HEK293 (cell line): ENCODE measurements at regions not wholly inside any gene's neighbourhood (a gene's known extent, or its start where the extent isn't known, plus 50 kb on each side); places are given as distances from the start of the nearest gene placed in this dataset.
"Not testable (repeated sequence)": the region's sequence is repeated elsewhere in the genome, so short reads cannot be mapped to it uniquely, and the experiment has no call there.

Experiments
- CTCF ChIA-PET: fragments of 350-600 bp; formaldehyde crosslinking; extraction: SDS; loops from one replicate; lab custom pipeline; 2021; ENCODE audit warnings: antibody characterized with exemption; lab: Yijun Ruan, JAX
- POLR2A ChIA-PET: fragments of 300-600 bp; formaldehyde crosslinking; extraction: SDS; loops from one replicate; lab custom pipeline; 2020; ENCODE audit warnings: antibody characterized with exemption, inconsistent platforms; lab: Yijun Ruan, JAX
- H3K27ac ChIP-seq: fragments of 200-500 bp; sonication (Bioruptor generic); 2 replicates; pipeline ENCODE4 v1.5.1; 2014; ENCODE audit warnings: low read depth, low read length, control low read depth, inconsistent platforms; ENCODE audit errors: extremely low read depth
- H3K36me3 ChIP-seq, 2 experiments: fragments of 200-500 bp in 1 of 2; sonication (Bioruptor generic) in 1 of 2; 1 replicate in 1 of 2; 2 replicates in 1 of 2; pipeline ENCODE4 v1.5.1; 2014 to 2017; ENCODE audit warnings: inconsistent platforms in 2 of 2, low read length in 2 of 2; ENCODE audit not compliant: control insufficient read depth in 2 of 2, insufficient read depth in 1 of 2
- H3K4me1 ChIP-seq: fragments of 200-500 bp; sonication (Bioruptor generic); 2 replicates; pipeline ENCODE4 v1.5.1; 2014; ENCODE audit warnings: mild to moderate bottlenecking, low read length, inconsistent platforms; ENCODE audit not compliant: control insufficient read depth, insufficient read depth
- H3K4me3 ChIP-seq: 2 replicates; pipeline ENCODE4 v1.5.1; 2011; ENCODE audit warnings: low read depth, mild to moderate bottlenecking, control low read depth, low read length, moderate library complexity
- H3K9me3 ChIP-seq: fragments of 200-500 bp; sonication (Bioruptor generic); 2 replicates; pipeline ENCODE4 v1.5.1; 2014; ENCODE audit warnings: low read depth, low read length, inconsistent platforms; ENCODE audit not compliant: control insufficient read depth, insufficient read depth
- BCL11B ChIP-seq: fragments of 450-650 bp; formaldehyde crosslinking; IDR thresholded peaks from 2 replicates; pipeline ENCODE4 v1.5.1; 2016; ENCODE audit warnings: low read depth, missing biosample characterization, missing genetic modification characterization
- GFI1B ChIP-seq: fragments of 450-650 bp; formaldehyde crosslinking; IDR thresholded peaks from 2 replicates; pipeline ENCODE4 v1.5.1; 2016; ENCODE audit warnings: missing biosample characterization, missing genetic modification characterization
- HOXC10 ChIP-seq: sonication (generic); formaldehyde crosslinking; IDR thresholded peaks from 2 replicates; pipeline ENCODE4 v1.8.1; 2023; ENCODE audit warnings: mild to moderate bottlenecking, missing genetic modification reagents
- SCRT2 ChIP-seq: fragments of 450-650 bp; formaldehyde crosslinking; IDR thresholded peaks from 2 replicates; pipeline ENCODE4 v1.5.1; 2016; ENCODE audit warnings: missing biosample characterization, missing genetic modification characterization
- TRIM28 ChIP-seq: IDR thresholded peaks from 2 replicates; pipeline ENCODE4 v1.6.1; 2011; ENCODE audit warnings: low read length, control low read depth, borderline replicate concordance
- ZNF175 ChIP-seq: fragments of 450-650 bp; formaldehyde crosslinking; IDR thresholded peaks from 2 replicates; pipeline ENCODE4 v1.5.1; 2016; ENCODE audit warnings: missing biosample characterization, missing genetic modification characterization
- ZNF416 ChIP-seq: fragments of 450-650 bp; formaldehyde crosslinking; IDR thresholded peaks from 2 replicates; pipeline ENCODE4 v1.5.1; 2016; ENCODE audit warnings: missing biosample characterization, missing genetic modification characterization
- ZNF473 ChIP-seq: fragments of 450-650 bp; formaldehyde crosslinking; IDR thresholded peaks from 2 replicates; pipeline ENCODE4 v1.5.1; 2017; ENCODE audit warnings: missing biosample characterization, missing genetic modification characterization
- ZNF530 ChIP-seq: fragments of 450-650 bp; formaldehyde crosslinking; IDR thresholded peaks from 2 replicates; pipeline ENCODE4 v1.5.1; 2016; ENCODE audit warnings: low read depth, missing biosample characterization, missing genetic modification characterization
- ZNF560 ChIP-seq: fragments of 450-650 bp; formaldehyde crosslinking; IDR thresholded peaks from 2 replicates; pipeline ENCODE4 v1.5.1; 2017; ENCODE audit warnings: missing biosample characterization, missing genetic modification characterization, borderline replicate concordance
- ZNF561 ChIP-seq: fragments of 450-650 bp; IDR thresholded peaks from 2 replicates; pipeline ENCODE4 v1.5.1; 2018; ENCODE audit warnings: missing biosample characterization, missing genetic modification characterization, borderline replicate concordance
- ZNF664 ChIP-seq: fragments of 450-650 bp; formaldehyde crosslinking; IDR thresholded peaks from 2 replicates; pipeline ENCODE4 v1.5.1; 2016; ENCODE audit warnings: missing biosample characterization, missing genetic modification characterization
- ZNF777 ChIP-seq: fragments of 450-650 bp; formaldehyde crosslinking; IDR thresholded peaks from 2 replicates; pipeline ENCODE4 v1.5.1; 2017; ENCODE audit warnings: missing biosample characterization, missing genetic modification characterization, borderline replicate concordance
- ZNF791 ChIP-seq: fragments of 450-650 bp; formaldehyde crosslinking; IDR thresholded peaks from 2 replicates; pipeline ENCODE4 v1.5.1; 2016; ENCODE audit warnings: missing biosample characterization, missing genetic modification characterization
- ZNF837 ChIP-seq: fragments of 450-650 bp; formaldehyde crosslinking; IDR thresholded peaks from 2 replicates; pipeline ENCODE4 v1.5.1; 2016; ENCODE audit warnings: missing biosample characterization, missing genetic modification characterization
- ZSCAN23 ChIP-seq: fragments of 450-650 bp; formaldehyde crosslinking; IDR thresholded peaks from 2 replicates; pipeline ENCODE4 v1.5.1; 2016; ENCODE audit warnings: missing biosample characterization, missing genetic modification characterization
- TF ChIP-seq, protein P1 (sequence below): fragments of 450-650 bp; formaldehyde crosslinking; IDR thresholded peaks from 2 replicates; pipeline ENCODE4 v1.5.1; 2016; ENCODE audit warnings: missing biosample characterization, missing genetic modification characterization
- TF ChIP-seq, protein P2 (sequence below): fragments of 450-650 bp; IDR thresholded peaks from 2 replicates; pipeline ENCODE4 v1.5.1; 2018; ENCODE audit warnings: missing biosample characterization, missing genetic modification characterization
- TF ChIP-seq, protein P3 (sequence below): fragments of 450-650 bp; formaldehyde crosslinking; conservative IDR thresholded peaks from 2 replicates; pipeline ENCODE4 v1.5.1; 2016; ENCODE audit warnings: low read depth, missing biosample characterization, missing genetic modification characterization
- TF ChIP-seq, protein P4 (sequence below): fragments of 450-650 bp; formaldehyde crosslinking; IDR thresholded peaks from 2 replicates; pipeline ENCODE4 v1.5.1; 2016; ENCODE audit warnings: missing biosample characterization, missing genetic modification characterization

DNA sequence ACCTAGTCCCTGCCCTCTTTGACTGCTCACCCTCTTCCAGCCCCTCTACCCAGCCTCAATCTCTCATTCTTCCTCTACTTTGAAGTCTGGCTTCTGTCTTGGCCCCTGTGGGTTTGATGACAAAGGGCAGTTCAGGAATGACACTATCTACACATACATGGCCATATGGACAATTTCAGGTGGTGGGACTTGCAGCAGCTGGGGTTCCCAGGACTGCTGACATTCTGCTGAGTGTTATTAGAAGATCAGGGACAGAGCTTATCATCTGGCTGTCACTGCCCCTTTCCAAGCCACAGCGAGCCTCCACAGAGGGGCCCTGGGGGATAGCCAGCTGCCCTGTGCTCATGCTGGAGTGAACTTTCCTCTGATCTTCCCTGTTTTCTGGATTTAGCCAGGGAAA lies 97.4 kb upstream of the IPO9 start:
- no peak overlapping the region for H3K4me3 ChIP-seq
- ChIA-PET POLR2A (interaction anchor here (1.4 kb wide), 1 partner anchor 17 kb away, joined by 4 read pairs; no protein-coding TSS in a partner anchor), CTCF (interaction anchor here (2.7 kb wide), 1 partner anchor 22 kb away, joined by 11 read pairs; no protein-coding TSS in a partner anchor)
- H3K27ac ChIP-seq, result no peak overlapping the region
- no peaks in the 10 kb centered on the region for H3K36me3 ChIP-seq
- no peaks in the 10 kb centered on the region for H3K9me3 ChIP-seq
- no peaks in the 10 kb centered on the region for H3K4me1 ChIP-seq
- TF ChIP-seq ZNF791 (tag by site-specific recombination), result no peak
- TF ChIP-seq ZNF837 (tag by site-specific recombination), result no peak
- no peak for TF ChIP-seq ZNF175
- no peak for TF ChIP-seq ZSCAN23 (tag by site-specific recombination)
- no peak for TF ChIP-seq HOXC10 (CRISPR knock-in tag)
- TF ChIP-seq ZNF664 (tag by site-specific recombination), result no peak
- TF ChIP-seq, protein P1, sequence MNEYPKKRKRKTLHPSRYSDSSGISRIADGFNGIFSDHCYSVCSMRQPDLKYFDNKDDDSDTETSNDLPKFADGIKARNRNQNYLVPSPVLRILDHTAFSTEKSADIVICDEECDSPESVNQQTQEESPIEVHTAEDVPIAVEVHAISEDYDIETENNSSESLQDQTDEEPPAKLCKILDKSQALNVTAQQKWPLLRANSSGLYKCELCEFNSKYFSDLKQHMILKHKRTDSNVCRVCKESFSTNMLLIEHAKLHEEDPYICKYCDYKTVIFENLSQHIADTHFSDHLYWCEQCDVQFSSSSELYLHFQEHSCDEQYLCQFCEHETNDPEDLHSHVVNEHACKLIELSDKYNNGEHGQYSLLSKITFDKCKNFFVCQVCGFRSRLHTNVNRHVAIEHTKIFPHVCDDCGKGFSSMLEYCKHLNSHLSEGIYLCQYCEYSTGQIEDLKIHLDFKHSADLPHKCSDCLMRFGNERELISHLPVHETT (tag by site-specific recombination), result no peak

DNA sequence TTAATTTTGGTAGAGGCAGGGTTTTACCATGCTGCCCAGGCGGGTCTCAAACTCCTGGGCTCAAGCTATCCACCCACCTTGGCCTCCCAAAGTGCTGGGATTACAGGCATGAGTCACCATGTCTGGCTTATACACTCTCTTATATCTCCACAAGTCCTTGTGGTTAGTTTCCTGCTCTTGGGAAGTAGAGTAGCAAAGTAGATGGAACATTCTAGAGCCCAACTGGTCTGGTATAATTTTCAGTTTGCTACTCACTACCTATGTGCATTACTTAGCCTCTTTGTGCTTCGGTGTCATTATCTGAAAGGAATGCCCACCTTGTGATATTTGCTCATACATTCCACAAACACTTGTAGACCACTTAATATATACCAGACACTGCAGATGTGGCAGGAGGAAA lies 96.6 kb upstream of the IPO9 start:
- ChIA-PET CTCF (interaction anchor here (2.7 kb wide), 1 partner anchor 23 kb away, joined by 11 read pairs; no protein-coding TSS in a partner anchor), POLR2A (interaction anchor here (1.4 kb wide), 1 partner anchor 18 kb away, joined by 4 read pairs; no protein-coding TSS in a partner anchor)
- H3K4me1 ChIP-seq, result no peaks in the 10 kb centered on the region

DNA sequence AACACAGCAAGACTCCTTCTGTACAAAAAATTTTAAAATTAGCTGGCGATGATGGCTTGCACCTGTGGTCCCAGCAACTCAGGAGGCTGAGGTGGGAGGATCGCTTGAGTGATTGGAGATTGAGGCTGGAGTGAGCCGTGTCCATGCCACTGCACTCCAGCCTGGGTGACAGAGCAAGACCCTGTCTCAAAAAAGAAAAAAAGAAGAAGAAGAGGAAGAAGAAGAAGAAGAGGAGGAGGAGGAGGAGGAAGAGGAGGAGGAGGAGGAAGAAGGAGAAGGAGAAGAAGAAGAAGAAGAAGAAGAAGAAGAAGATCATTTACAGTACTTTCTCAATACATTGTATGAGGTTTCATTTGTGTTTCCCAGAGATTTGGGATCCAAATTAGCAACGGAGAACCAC lies 94.7 kb upstream of the IPO9 start:
- H3K4me3 ChIP-seq, H3K9me3 ChIP-seq, H3K27ac ChIP-seq, POLR2A ChIA-PET, H3K4me1 ChIP-seq, H3K36me3 ChIP-seq: not testable (repeated sequence)
- CTCF ChIA-PET, result interaction anchor here (1.2 kb wide), 1 partner anchor 60 kb away, joined by 3 read pairs; no protein-coding TSS in a partner anchor
- TF ChIP-seq, protein P2, sequence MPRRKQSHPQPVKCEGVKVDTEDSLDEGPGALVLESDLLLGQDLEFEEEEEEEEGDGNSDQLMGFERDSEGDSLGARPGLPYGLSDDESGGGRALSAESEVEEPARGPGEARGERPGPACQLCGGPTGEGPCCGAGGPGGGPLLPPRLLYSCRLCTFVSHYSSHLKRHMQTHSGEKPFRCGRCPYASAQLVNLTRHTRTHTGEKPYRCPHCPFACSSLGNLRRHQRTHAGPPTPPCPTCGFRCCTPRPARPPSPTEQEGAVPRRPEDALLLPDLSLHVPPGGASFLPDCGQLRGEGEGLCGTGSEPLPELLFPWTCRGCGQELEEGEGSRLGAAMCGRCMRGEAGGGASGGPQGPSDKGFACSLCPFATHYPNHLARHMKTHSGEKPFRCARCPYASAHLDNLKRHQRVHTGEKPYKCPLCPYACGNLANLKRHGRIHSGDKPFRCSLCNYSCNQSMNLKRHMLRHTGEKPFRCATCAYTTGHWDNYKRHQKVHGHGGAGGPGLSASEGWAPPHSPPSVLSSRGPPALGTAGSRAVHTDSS, result peak; percentile 95

More for the DNA sequence above, 96.6 kb upstream of the IPO9 start:
- TF ChIP-seq GFI1B (tag by site-specific recombination), result no peak
- peak; percentile 29; the same call in 1 of the 2 replicates for TF ChIP-seq SCRT2 (tag by site-specific recombination)
- Histone ChIP-seq H3K36me3 (no peaks in the 10 kb centered on the region), H3K27ac (no peak overlapping the region), H3K9me3 (no peaks in the 10 kb centered on the region), H3K4me3 (no peak overlapping the region)

DNA sequence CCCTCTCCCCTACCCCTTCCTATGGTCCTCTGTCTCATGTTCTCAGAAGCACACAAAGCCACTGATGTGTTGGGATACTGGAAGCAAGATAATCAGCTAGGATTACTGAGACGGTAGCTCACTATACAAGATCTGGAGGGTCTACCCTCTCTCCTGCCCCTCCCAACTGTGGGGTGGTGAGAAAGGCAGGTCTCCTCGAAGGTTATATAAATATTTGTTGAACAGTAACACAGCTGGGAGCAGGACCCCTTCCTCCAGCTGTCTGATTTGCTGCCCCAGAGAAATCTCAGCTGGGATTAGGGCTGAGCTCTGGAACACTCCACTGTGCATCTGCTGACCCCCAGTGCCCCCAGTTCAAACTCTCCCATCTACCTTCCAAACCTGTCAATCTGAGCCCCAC lies 94.2 kb upstream of the IPO9 start:
- Histone ChIP-seq H3K4me3 (no peak overlapping the region), H3K9me3 (no peaks in the 10 kb centered on the region), H3K4me1 (peaks cover 3% of the 10 kb centered on the region; the same call in 1 of the 2 replicates), H3K27ac (no peak overlapping the region), H3K36me3 (no peaks in the 10 kb centered on the region)
- ChIA-PET CTCF (interaction anchor here (1.2 to 1.7 kb wide), 2 partner anchors 58 to 60 kb away, joined by 3 to 6 read pairs; no protein-coding TSS in a partner anchor), POLR2A (no interaction called here)
- TF ChIP-seq TRIM28, result no peak
- TF ChIP-seq, protein P3, sequence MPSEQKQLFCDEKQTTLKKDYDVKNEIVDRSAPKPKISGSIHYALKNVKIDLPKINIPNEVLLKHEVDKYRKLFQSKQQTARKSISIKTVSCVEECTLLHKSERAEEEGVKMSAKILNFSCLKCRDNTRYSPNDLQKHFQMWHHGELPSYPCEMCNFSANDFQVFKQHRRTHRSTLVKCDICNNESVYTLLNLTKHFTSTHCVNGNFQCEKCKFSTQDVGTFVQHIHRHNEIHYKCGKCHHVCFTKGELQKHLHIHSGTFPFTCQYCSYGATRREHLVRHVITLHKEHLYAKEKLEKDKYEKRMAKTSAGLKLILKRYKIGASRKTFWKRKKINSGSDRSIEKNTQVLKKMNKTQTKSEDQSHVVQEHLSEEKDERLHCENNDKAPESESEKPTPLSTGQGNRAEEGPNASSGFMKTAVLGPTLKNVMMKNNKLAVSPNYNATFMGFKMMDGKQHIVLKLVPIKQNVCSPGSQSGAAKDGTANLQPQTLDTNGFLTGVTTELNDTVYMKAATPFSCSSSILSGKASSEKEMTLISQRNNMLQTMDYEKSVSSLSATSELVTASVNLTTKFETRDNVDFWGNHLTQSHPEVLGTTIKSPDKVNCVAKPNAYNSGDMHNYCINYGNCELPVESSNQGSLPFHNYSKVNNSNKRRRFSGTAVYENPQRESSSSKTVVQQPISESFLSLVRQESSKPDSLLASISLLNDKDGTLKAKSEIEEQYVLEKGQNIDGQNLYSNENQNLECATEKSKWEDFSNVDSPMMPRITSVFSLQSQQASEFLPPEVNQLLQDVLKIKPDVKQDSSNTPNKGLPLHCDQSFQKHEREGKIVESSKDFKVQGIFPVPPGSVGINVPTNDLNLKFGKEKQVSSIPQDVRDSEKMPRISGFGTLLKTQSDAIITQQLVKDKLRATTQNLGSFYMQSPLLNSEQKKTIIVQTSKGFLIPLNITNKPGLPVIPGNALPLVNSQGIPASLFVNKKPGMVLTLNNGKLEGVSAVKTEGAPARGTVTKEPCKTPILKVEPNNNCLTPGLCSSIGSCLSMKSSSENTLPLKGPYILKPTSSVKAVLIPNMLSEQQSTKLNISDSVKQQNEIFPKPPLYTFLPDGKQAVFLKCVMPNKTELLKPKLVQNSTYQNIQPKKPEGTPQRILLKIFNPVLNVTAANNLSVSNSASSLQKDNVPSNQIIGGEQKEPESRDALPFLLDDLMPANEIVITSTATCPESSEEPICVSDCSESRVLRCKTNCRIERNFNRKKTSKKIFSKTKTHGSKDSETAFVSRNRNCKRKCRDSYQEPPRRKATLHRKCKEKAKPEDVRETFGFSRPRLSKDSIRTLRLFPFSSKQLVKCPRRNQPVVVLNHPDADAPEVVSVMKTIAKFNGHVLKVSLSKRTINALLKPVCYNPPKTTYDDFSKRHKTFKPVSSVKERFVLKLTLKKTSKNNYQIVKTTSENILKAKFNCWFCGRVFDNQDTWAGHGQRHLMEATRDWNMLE (tag by site-specific recombination), result no peak
- TF ChIP-seq ZNF561 (tag by site-specific recombination), result no peak
- TF ChIP-seq ZNF560 (tag by site-specific recombination), result no peak
- no peak for TF ChIP-seq ZNF530 (tag by site-specific recombination)
- TF ChIP-seq BCL11B (tag by site-specific recombination), result no peak
- no peak for TF ChIP-seq ZNF777
- TF ChIP-seq, protein P4, sequence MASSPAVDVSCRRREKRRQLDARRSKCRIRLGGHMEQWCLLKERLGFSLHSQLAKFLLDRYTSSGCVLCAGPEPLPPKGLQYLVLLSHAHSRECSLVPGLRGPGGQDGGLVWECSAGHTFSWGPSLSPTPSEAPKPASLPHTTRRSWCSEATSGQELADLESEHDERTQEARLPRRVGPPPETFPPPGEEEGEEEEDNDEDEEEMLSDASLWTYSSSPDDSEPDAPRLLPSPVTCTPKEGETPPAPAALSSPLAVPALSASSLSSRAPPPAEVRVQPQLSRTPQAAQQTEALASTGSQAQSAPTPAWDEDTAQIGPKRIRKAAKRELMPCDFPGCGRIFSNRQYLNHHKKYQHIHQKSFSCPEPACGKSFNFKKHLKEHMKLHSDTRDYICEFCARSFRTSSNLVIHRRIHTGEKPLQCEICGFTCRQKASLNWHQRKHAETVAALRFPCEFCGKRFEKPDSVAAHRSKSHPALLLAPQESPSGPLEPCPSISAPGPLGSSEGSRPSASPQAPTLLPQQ (tag by site-specific recombination), result no peak
- no peak for TF ChIP-seq ZNF473 (tag by site-specific recombination)
- no peak for TF ChIP-seq ZNF416
